Fibroblast of lung (primary cell): ENCODE measurements at regions not wholly inside any gene's neighbourhood (a gene's known extent, or its start where the extent isn't known, plus 50 kb on each side); places are given as distances from the start of the nearest gene placed in this dataset.

Experiments used
- EZH2 ChIP-seq: IDR thresholded peaks from 2 replicates; pipeline ENCODE4 v1.5.1; 2012; ENCODE audit warnings: low read length, control low read depth, mild to moderate bottlenecking; ENCODE audit errors: missing control alignments
- TF ChIP-seq, protein P1 (sequence below), 2 donors: IDR thresholded peaks in 1 of 2; conservative IDR thresholded peaks in 1 of 2; 1 replicate in 1 of 2; 2 replicates in 1 of 2; pipeline ENCODE4 v1.5.1; 2011 to 2012; ENCODE audit warnings: low read length in 2 of 2, control low read depth in 1 of 2, inconsistent platforms in 1 of 2, low read depth in 1 of 2, mild to moderate bottlenecking in 1 of 2

DNA sequence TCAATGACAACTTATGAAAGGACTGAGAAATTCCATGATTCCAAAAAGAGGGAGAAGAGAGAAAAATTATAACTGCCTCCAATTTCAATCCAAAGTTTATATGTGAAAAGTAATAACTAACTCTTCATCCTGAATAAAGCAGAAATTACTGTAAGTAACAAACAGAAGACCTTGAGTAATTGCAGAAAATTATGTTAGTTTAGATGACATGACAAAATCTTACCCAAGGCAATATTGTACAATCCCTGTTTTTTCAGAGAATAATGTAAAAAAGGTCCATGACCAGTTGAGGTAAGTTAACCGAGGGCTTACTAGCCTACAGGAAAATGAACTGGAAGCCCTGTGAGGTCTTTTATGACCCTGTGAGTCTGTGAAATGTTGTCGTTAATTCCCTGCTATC, 949.5 kb upstream of the SOX9 start:
- TF ChIP-seq, protein P1, sequence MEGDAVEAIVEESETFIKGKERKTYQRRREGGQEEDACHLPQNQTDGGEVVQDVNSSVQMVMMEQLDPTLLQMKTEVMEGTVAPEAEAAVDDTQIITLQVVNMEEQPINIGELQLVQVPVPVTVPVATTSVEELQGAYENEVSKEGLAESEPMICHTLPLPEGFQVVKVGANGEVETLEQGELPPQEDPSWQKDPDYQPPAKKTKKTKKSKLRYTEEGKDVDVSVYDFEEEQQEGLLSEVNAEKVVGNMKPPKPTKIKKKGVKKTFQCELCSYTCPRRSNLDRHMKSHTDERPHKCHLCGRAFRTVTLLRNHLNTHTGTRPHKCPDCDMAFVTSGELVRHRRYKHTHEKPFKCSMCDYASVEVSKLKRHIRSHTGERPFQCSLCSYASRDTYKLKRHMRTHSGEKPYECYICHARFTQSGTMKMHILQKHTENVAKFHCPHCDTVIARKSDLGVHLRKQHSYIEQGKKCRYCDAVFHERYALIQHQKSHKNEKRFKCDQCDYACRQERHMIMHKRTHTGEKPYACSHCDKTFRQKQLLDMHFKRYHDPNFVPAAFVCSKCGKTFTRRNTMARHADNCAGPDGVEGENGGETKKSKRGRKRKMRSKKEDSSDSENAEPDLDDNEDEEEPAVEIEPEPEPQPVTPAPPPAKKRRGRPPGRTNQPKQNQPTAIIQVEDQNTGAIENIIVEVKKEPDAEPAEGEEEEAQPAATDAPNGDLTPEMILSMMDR (conservative IDR thresholded peaks at IDR 0.05 in 1 of 2, IDR thresholded peaks at IDR 0.05 in 1 of 2; ENCODE audit: low read depth in 1 of 2, low read length in 2 of 2): no peak
- no peak for TF ChIP-seq EZH2
